GM18511 (cell line): ENCODE measurements at regions not wholly inside any gene's neighbourhood (a gene's known extent, or its start where the extent isn't known, plus 50 kb on each side); places are given as distances from the start of the nearest gene placed in this dataset.
A peak's percentile ranks its signal among the peaks of the same experiment; 100 is the strongest.
"Not testable (repeated sequence)": the region's sequence is repeated elsewhere in the genome, so short reads cannot be mapped to it uniquely, and the experiment has no call there.

ENCODE experiments used
- ATAC-seq: cut with Tn5 transposase; IDR thresholded peaks from one replicate; pipeline ENCODE4 v1.9.1; 2021; ENCODE audit warnings: mild to moderate bottlenecking, moderate library complexity; ENCODE audit not compliant: unreplicated experiment

- ATAC-seq: no peak
Measured at GRCh38 chr15:58355382-58355971, 76.3 kb upstream of the LIPC start.

GRCh38 chr15:58355973-58356372, 75.8 kb upstream of the LIPC start:
- no peak for ATAC-seq

GRCh38 chr15:58357529-58358476, 74.0 kb upstream of the LIPC start:
- no peak for ATAC-seq

- ATAC-seq: no peak
Measured at GRCh38 chr15:58360421-58361090, 71.2 kb upstream of the LIPC start.

GRCh38 chr15:58361273-58361759, 70.5 kb upstream of the LIPC start:
- ATAC-seq: no peak

GRCh38 chr15:58362262-58362922, 69.4 kb upstream of the LIPC start:
- no peak for ATAC-seq

- not testable (repeated sequence) for ATAC-seq
Measured at GRCh38 chr15:58363118-58363517, 68.7 kb upstream of the LIPC start.

GRCh38 chr15:58363673-58364072, 68.1 kb upstream of the LIPC start:
- not testable (repeated sequence) for ATAC-seq

- ATAC-seq: not testable (repeated sequence)
Measured at GRCh38 chr15:58365098-58365497, 66.7 kb upstream of the LIPC start.

GRCh38 chr15:58369261-58369701, 62.5 kb upstream of the LIPC start:
- peak; percentile 57 for ATAC-seq

GRCh38 chr15:58369956-58370355, 61.8 kb upstream of the LIPC start:
- ATAC-seq: no peak

- ATAC-seq: no peak
Measured at GRCh38 chr15:58374147-58374546, 57.6 kb upstream of the LIPC start.

- ATAC-seq: no peak
Measured at GRCh38 chr15:58377193-58377592, 54.6 kb upstream of the LIPC start.

GRCh38 chr15:58378241-58379085, 53.3 kb upstream of the LIPC start:
- ATAC-seq: no peak

- ATAC-seq: not testable (repeated sequence)
Measured at GRCh38 chr15:58379454-58379853, 52.3 kb upstream of the LIPC start.

GRCh38 chr15:58380280-58380945, 51.4 kb upstream of the LIPC start:
- no peak for ATAC-seq

GRCh38 chr15:58381697-58382096, 50.1 kb upstream of the LIPC start:
- ATAC-seq: no peak
